KMS-11 (cell line): ENCODE measurements at regions not wholly inside any gene's neighbourhood (a gene's known extent, or its start where the extent isn't known, plus 50 kb on each side); places are given as distances from the start of the nearest gene placed in this dataset.

Source experiments
- H2AFZ ChIP-seq: fragments of 200-600 bp; sonication (generic); 2 replicates; pipeline ENCODE4 v1.6.1; 2016; ENCODE audit warnings: antibody characterized with exemption, mixed run types, low read depth
- H3K27ac ChIP-seq: fragments of 200-600 bp; sonication (generic); 2 replicates; pipeline ENCODE4 v1.6.1; 2016; ENCODE audit warnings: mild to moderate bottlenecking, mixed run types
- H3K27me3 ChIP-seq: fragments of 200-600 bp; sonication (generic); 2 replicates; pipeline ENCODE4 v1.6.1; 2017; ENCODE audit warnings: mild to moderate bottlenecking, low read depth, mixed run types, moderate library complexity; ENCODE audit not compliant: insufficient read depth
- H3K36me3 ChIP-seq: fragments of 200-600 bp; sonication (generic); 2 replicates; pipeline ENCODE4 v1.6.1; 2017; ENCODE audit warnings: mild to moderate bottlenecking, mixed run types; ENCODE audit not compliant: insufficient read depth
- H3K4me1 ChIP-seq: fragments of 200-600 bp; sonication (generic); 2 replicates; pipeline ENCODE4 v1.6.1; 2016; ENCODE audit warnings: mild to moderate bottlenecking, low read depth, mixed run types; ENCODE audit not compliant: poor library complexity, severe bottlenecking
- H3K4me2 ChIP-seq: fragments of 200-600 bp; sonication (generic); 2 replicates; pipeline ENCODE4 v1.7.0; 2016; ENCODE audit warnings: mild to moderate bottlenecking, mixed run types
- H3K4me3 ChIP-seq: fragments of 200-600 bp; sonication (generic); IDR thresholded peaks from 2 replicates; pipeline ENCODE4 v1.6.1; 2017; ENCODE audit warnings: low read depth, low read length, mixed read lengths; ENCODE audit not compliant: insufficient read depth
- H3K79me2 ChIP-seq: fragments of 200-600 bp; sonication (generic); 2 replicates; pipeline ENCODE4 v1.6.1; 2016; ENCODE audit warnings: low read depth, mixed run types; ENCODE audit not compliant: insufficient read depth
- H3K9ac ChIP-seq: fragments of 200-600 bp; sonication (generic); 2 replicates; pipeline ENCODE4 v1.6.1; 2016; ENCODE audit warnings: mild to moderate bottlenecking, mixed run types
- H4K20me1 ChIP-seq: fragments of 200-600 bp; sonication (generic); 2 replicates; pipeline ENCODE4 v1.6.1; 2016; ENCODE audit warnings: mild to moderate bottlenecking, mixed run types; ENCODE audit not compliant: insufficient read depth
- CTCF ChIP-seq: fragments of 200-600 bp; sonication (generic); conservative IDR thresholded peaks from 2 replicates; pipeline ENCODE4 v1.6.1; 2017; ENCODE audit warnings: low read depth, mild to moderate bottlenecking, antibody characterized with exemption, low read length, moderate library complexity, mixed read lengths

- no peaks in the 10 kb centered on the region for H3K79me2 ChIP-seq
- no peaks in the 10 kb centered on the region for H3K36me3 ChIP-seq
- no peaks in the 10 kb centered on the region for H3K27me3 ChIP-seq
- H2AFZ ChIP-seq, result no peak overlapping the region
- no peaks in the 10 kb centered on the region for H3K4me1 ChIP-seq
- H3K27ac ChIP-seq, result no peak overlapping the region
- TF ChIP-seq CTCF, result no peak
- no peaks in the 10 kb centered on the region for H4K20me1 ChIP-seq
- H3K4me3 ChIP-seq, result no peak overlapping the region
- no peak overlapping the region for H3K4me2 ChIP-seq
- H3K9ac ChIP-seq, result no peak overlapping the region
Measured at GRCh38 chr21:41573902-41574690, 66.1 kb upstream of the TMPRSS2 start.

GRCh38 chr21:41571938-41572510 is 64.1 kb upstream of the TMPRSS2 start:
- Histone ChIP-seq H2AFZ (no peak overlapping the region), H3K79me2 (no peaks in the 10 kb centered on the region), H3K27ac (no peak overlapping the region), H4K20me1 (no peaks in the 10 kb centered on the region), H3K4me1 (no peaks in the 10 kb centered on the region), H3K4me2 (no peak overlapping the region), H3K4me3 (no peak overlapping the region), H3K27me3 (no peaks in the 10 kb centered on the region), H3K36me3 (no peaks in the 10 kb centered on the region), H3K9ac (no peak overlapping the region)
- no peak for TF ChIP-seq CTCF

GRCh38 chr21:41570791-41571355 is 62.9 kb upstream of the TMPRSS2 start:
- no peak overlapping the region for H3K4me2 ChIP-seq
- no peak overlapping the region for H3K4me3 ChIP-seq
- no peak overlapping the region for H2AFZ ChIP-seq
- no peaks in the 10 kb centered on the region for H3K27me3 ChIP-seq
- no peak for TF ChIP-seq CTCF
- H3K4me1 ChIP-seq, result no peaks in the 10 kb centered on the region
- no peaks in the 10 kb centered on the region for H3K36me3 ChIP-seq
- no peaks in the 10 kb centered on the region for H3K79me2 ChIP-seq
- no peak overlapping the region for H3K9ac ChIP-seq
- no peaks in the 10 kb centered on the region for H4K20me1 ChIP-seq
- no peak overlapping the region for H3K27ac ChIP-seq

- Histone ChIP-seq H3K79me2 (no peaks in the 10 kb centered on the region), H3K4me1 (no peaks in the 10 kb centered on the region), H3K4me2 (no peak overlapping the region), H3K27ac (no peak overlapping the region), H4K20me1 (no peaks in the 10 kb centered on the region), H2AFZ (no peak overlapping the region), H3K4me3 (no peak overlapping the region), H3K27me3 (no peaks in the 10 kb centered on the region), H3K36me3 (no peaks in the 10 kb centered on the region), H3K9ac (no peak overlapping the region)
- no peak for TF ChIP-seq CTCF
Measured at GRCh38 chr21:41568606-41569385, 60.8 kb upstream of the TMPRSS2 start.
